Right atrium auricular region (tissue), 2 donors: ENCODE measurements at regions not wholly inside any gene's neighbourhood (a gene's known extent, or its start where the extent isn't known, plus 50 kb on each side); places are given as distances from the start of the nearest gene placed in this dataset.
"Not testable (repeated sequence)": the region's sequence is repeated elsewhere in the genome, so short reads cannot be mapped to it uniquely, and the experiment has no call there.

Experiments used
- DNase-seq: peaks from one replicate; pipeline ENCODE4 v3.0.0-alpha.2; 2019; ENCODE audit warnings: low spot score
- H3K27ac ChIP-seq, 2 donors: fragments of 200-600 bp; sonication (generic); 1 replicate in 1 of 2; 2 replicates in 1 of 2; pipeline ENCODE4 v1.5.1; 2016 to 2019
- H3K27me3 ChIP-seq, 2 donors: fragments of 200-600 bp; sonication (generic); one replicate each; pipeline versions ENCODE4 v1.5.1 to v1.6.0; 2017 to 2019
- H3K36me3 ChIP-seq: fragments of 200-600 bp; sonication (generic); one replicate; pipeline ENCODE4 v1.5.1; 2016
- H3K4me1 ChIP-seq, 2 donors: fragments of 200-600 bp; sonication (generic); one replicate each; pipeline versions ENCODE4 v1.5.1 to v1.6.0; 2017 to 2019
- H3K4me3 ChIP-seq, 2 donors: fragments of 200-600 bp; sonication (generic); 1 replicate in 1 of 2; 2 replicates in 1 of 2; pipeline ENCODE4 v1.5.1; 2017 to 2019; ENCODE audit warnings: mild to moderate bottlenecking in 1 of 2, moderate library complexity in 1 of 2
- H3K9me3 ChIP-seq, 2 donors: fragments of 200-600 bp; sonication (generic); one replicate each; pipeline ENCODE4 v1.5.1; 2019
- TF ChIP-seq, protein P1 (sequence below), 2 donors: fragments of 200-600 bp; sonication (generic); IDR thresholded peaks; one replicate each; pipeline ENCODE4 v1.5.1; 2019; ENCODE audit warnings: antibody characterized with exemption in 2 of 2

GRCh38 chr2:22167256-22167655 is 1043.5 kb downstream of the TDRD15 start:
- Histone ChIP-seq H3K27me3 (no peaks in the 10 kb centered on the region), H3K4me1 (no peaks in the 10 kb centered on the region), H3K36me3 (no peaks in the 10 kb centered on the region), H3K9me3 (peaks cover 0 to 10% of the 10 kb centered on the region in 2 donors), H3K4me3 (no peak overlapping the region), H3K27ac (no peak overlapping the region)
- DNase-seq, result no peak
- TF ChIP-seq, protein P1, sequence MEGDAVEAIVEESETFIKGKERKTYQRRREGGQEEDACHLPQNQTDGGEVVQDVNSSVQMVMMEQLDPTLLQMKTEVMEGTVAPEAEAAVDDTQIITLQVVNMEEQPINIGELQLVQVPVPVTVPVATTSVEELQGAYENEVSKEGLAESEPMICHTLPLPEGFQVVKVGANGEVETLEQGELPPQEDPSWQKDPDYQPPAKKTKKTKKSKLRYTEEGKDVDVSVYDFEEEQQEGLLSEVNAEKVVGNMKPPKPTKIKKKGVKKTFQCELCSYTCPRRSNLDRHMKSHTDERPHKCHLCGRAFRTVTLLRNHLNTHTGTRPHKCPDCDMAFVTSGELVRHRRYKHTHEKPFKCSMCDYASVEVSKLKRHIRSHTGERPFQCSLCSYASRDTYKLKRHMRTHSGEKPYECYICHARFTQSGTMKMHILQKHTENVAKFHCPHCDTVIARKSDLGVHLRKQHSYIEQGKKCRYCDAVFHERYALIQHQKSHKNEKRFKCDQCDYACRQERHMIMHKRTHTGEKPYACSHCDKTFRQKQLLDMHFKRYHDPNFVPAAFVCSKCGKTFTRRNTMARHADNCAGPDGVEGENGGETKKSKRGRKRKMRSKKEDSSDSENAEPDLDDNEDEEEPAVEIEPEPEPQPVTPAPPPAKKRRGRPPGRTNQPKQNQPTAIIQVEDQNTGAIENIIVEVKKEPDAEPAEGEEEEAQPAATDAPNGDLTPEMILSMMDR (IDR thresholded peaks at IDR 0.05), result no peak

DNA sequence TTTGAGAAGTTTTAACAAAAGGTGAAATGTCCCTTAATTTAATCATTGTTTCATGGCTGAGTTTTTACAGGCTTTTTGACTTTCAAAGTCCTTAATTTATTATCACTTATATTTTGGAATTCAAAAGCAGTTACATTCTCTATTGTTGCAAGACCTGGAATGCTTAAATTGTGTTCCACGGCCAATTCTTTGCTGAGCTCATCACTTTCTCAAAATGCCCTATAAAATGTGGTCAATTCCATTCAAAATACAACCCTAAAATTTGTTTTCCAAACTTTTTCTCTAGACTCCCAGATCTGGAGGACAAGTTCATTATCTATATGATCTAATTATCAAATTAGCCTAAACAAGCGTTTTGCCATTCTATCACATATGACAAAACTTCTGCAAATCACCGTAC is 1051.2 kb downstream of the TDRD15 start:
- Histone ChIP-seq H3K27ac (no peak overlapping the region), H3K4me3 (no peak overlapping the region), H3K36me3 (no peaks in the 10 kb centered on the region), H3K27me3 (no peaks in the 10 kb centered on the region), H3K4me1 (no peaks in the 10 kb centered on the region), H3K9me3 (no peaks in the 10 kb centered on the region)
- DNase-seq, result no peak
- TF ChIP-seq, protein P1 (IDR thresholded peaks at IDR 0.05), result no peak

GRCh38 chr2:22185251-22185650 is 1061.5 kb downstream of the TDRD15 start:
- no peaks in the 10 kb centered on the region for H3K9me3 ChIP-seq
- no peak overlapping the region for H3K4me3 ChIP-seq
- H3K4me1 ChIP-seq, result no peaks in the 10 kb centered on the region
- H3K27me3 ChIP-seq, result no peaks in the 10 kb centered on the region
- TF ChIP-seq, protein P1 (IDR thresholded peaks at IDR 0.05), result no peak
- no peak overlapping the region for H3K27ac ChIP-seq
- no peaks in the 10 kb centered on the region for H3K36me3 ChIP-seq
- DNase-seq, result no peak

GRCh38 chr2:22186261-22186828 is 1062.6 kb downstream of the TDRD15 start:
- DNase-seq, H3K4me1 ChIP-seq, H3K9me3 ChIP-seq, H3K36me3 ChIP-seq, H3K27me3 ChIP-seq, H3K4me3 ChIP-seq, H3K27ac ChIP-seq: not testable (repeated sequence)

DNA sequence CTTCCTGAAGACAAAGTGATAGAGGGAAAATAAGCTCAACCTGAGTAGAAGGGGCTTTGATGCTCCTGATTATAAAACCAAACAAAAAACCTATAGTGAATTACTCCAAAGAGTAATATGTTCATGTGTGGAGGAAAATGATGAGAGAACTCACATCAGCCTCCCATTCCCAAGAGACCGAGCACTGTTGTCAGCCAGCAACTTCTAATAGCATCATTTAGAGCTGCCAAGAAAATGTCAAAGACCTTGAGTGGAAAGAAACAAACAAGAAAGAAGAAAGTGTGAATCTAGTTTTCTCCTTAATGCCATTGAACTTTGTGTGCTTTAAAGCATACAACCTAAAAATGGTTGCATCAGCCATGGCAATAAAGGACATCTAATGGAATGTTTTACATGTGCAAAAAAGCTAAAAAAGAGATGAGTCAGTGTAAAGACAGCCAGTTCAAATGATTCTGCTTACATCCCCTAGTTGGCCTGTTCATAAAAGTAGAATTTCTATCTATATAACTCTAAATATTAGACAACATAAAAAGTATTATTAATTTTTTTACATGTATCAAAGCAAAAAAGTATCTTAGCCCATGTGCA is 1066.2 kb downstream of the TDRD15 start:
- Histone ChIP-seq H3K36me3 (no peaks in the 10 kb centered on the region), H3K4me1 (no peaks in the 10 kb centered on the region), H3K27ac (no peak overlapping the region), H3K9me3 (no peaks in the 10 kb centered on the region), H3K27me3 (no peaks in the 10 kb centered on the region), H3K4me3 (no peak overlapping the region)
- DNase-seq, result no peak
- TF ChIP-seq, protein P1 (IDR thresholded peaks at IDR 0.05), result no peak

- Histone ChIP-seq H3K4me3 (no peak overlapping the region), H3K9me3 (no peaks in the 10 kb centered on the region), H3K27ac (no peak overlapping the region), H3K36me3 (no peaks in the 10 kb centered on the region), H3K4me1 (no peaks in the 10 kb centered on the region), H3K27me3 (no peaks in the 10 kb centered on the region)
- TF ChIP-seq, protein P1 (IDR thresholded peaks at IDR 0.05), result no peak
- DNase-seq, result no peak
Measured at GRCh38 chr2:22194218-22194617, 1070.5 kb downstream of the TDRD15 start.
